Astrocyte of the cerebellum (primary cell): ENCODE measurements at regions not wholly inside any gene's neighbourhood (a gene's known extent, or its start where the extent isn't known, plus 50 kb on each side); places are given as distances from the start of the nearest gene placed in this dataset.
"Not testable (repeated sequence)": the region's sequence is repeated elsewhere in the genome, so short reads cannot be mapped to it uniquely, and the experiment has no call there.

ENCODE experiments used
- DNase-seq: peaks from one replicate; pipeline ENCODE4 v3.0.0-alpha.2; 2011; ENCODE audit warnings: low read depth
- H3K4me3 ChIP-seq: 2 replicates; pipeline ENCODE4 v1.5.1; 2011; ENCODE audit warnings: mild to moderate bottlenecking, low read depth, low read length, moderate library complexity
- in situ Hi-C: cut with HindIII; loops from 2 replicates; pipeline ENCODE4 v1.10.0; 2017; ENCODE audit warnings: low sequenced_read_pairs
- TF ChIP-seq, protein P1 (sequence below): IDR thresholded peaks from 2 replicates; pipeline ENCODE4 v1.5.1; 2012; ENCODE audit warnings: low read length, low read depth, moderate library complexity, mild to moderate bottlenecking; ENCODE audit errors: missing control alignments

DNA sequence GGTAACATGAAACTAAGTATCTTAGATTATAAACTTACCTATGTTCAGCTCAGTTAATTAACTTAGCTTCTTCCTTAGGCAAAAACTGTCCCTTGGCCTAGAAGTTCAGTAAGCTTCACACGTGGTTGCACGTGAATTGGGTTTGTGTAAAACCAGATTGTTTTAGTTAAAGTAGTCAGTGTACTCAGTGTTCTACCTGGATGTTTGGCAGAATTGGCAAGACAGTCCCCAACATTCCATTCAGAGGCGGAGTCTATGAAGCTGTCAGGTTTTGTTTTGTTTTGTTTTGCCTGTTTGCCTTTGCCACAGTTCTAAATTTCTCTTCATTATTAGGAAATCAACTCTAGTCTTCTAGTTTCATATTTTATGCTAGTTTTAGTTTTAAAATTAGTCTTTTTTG, 105.3 kb upstream of the ZEB2 start:
- in situ Hi-C loops, result no loop called here
- DNase-seq, result no peak
- no peak overlapping the region for H3K4me3 ChIP-seq
- TF ChIP-seq, protein P1, sequence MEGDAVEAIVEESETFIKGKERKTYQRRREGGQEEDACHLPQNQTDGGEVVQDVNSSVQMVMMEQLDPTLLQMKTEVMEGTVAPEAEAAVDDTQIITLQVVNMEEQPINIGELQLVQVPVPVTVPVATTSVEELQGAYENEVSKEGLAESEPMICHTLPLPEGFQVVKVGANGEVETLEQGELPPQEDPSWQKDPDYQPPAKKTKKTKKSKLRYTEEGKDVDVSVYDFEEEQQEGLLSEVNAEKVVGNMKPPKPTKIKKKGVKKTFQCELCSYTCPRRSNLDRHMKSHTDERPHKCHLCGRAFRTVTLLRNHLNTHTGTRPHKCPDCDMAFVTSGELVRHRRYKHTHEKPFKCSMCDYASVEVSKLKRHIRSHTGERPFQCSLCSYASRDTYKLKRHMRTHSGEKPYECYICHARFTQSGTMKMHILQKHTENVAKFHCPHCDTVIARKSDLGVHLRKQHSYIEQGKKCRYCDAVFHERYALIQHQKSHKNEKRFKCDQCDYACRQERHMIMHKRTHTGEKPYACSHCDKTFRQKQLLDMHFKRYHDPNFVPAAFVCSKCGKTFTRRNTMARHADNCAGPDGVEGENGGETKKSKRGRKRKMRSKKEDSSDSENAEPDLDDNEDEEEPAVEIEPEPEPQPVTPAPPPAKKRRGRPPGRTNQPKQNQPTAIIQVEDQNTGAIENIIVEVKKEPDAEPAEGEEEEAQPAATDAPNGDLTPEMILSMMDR, result no peak

DNA sequence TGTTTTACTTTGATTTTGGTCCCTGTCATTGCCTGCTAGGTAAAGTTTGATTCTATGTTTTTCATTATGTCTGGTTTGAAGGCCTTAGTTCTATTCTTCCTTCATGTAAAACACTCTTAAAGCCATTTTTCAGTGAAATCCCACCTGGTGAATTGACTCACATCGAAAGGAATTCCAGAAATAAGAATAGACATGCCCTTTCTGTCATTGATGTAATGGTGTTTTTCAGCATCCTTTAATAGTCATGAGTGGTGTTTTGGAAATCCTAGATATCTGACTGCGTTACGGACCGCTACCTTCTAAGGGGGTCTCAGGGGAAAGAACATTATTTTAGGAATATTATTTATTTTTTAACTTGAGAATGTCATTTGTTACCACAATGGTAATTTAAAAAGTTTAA, 104.5 kb upstream of the ZEB2 start:
- H3K4me3 ChIP-seq, result no peak overlapping the region
- in situ Hi-C loops, result no loop called here
- no peak for DNase-seq
- TF ChIP-seq, protein P1, result no peak

DNA sequence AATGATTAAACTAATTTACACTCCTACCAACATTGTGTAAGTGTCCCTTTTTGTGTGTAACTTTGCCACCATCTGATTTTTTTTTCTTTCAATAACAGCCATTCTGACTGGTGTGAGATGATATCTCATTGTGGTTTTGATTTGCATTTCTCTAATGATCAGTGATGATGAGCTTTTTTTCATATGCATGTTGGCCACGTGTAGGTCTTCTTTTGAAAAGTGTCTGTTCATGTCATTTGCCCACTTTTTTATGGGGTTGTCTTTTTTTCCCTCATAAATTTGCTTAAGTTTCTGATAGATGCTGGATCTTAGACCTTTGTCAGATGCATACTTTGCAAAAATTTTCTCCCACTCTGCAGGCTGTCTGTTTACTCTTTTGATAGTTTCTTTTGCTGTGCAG, 102.5 kb upstream of the ZEB2 start:
- in situ Hi-C loops, H3K4me3 ChIP-seq, DNase-seq: not testable (repeated sequence)

DNA sequence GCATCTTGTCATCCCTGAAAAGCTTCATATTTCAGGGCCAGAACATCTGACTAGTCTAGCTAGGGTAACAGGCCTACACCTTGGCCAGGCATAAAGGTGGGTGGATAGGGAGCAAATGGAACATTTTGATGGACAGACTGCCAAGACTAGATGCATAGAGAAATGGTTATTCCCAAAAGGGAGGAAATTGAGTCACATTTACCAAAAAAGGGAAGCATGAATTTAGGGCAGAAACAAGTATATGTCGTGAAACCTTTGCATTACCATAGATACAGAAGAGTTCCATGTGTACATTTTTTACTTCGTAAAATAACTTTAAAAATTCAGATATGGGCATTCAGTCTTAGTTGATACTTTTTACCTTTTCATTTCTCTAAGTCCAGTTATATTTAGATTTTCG, 101.3 kb upstream of the ZEB2 start:
- TF ChIP-seq, protein P1, result no peak
- no peak overlapping the region for H3K4me3 ChIP-seq
- DNase-seq, result no peak
- in situ Hi-C loops, result no loop called here

DNA sequence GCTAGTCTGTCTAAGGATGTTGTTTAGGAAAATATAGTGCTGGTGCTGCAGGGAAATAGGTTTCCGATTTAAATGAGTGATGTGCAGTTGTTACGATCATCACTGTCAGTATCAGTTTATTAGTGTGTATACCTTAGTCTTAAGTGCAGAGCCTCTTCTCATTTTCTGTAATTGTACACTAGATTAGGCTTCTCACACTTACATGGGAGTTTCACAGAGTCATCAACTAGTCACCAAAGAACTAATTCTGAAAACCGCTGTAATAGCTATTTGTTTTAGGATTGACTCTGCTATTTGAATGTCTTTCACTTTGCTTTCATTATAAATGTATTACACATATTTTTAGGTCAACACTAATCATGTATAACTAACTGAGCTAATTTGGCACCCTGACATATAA, 99.8 kb upstream of the ZEB2 start:
- in situ Hi-C loops, result no loop called here
- TF ChIP-seq, protein P1, result no peak
- no peak overlapping the region for H3K4me3 ChIP-seq
- DNase-seq, result no peak

DNA sequence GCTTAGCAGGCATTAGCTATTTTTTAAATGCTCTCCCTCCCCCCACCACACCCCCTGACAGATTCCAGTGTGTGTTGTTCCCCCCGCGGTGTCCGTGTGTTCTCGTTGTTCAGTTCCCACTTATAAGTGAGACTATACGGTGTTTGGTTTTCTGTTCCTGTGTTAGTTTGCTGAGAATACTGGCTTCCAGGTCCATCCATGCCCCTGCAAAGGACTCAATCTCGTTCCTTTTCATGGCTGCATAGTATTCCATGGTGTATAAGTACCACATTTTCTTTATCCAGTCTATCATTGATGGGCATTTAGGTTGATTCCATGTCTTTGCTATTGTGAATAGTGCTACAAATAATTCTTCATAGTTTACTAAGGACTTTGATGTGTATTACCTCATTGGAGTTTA, 97.3 kb upstream of the ZEB2 start:
- DNase-seq, in situ Hi-C loops, H3K4me3 ChIP-seq: not testable (repeated sequence)

DNA sequence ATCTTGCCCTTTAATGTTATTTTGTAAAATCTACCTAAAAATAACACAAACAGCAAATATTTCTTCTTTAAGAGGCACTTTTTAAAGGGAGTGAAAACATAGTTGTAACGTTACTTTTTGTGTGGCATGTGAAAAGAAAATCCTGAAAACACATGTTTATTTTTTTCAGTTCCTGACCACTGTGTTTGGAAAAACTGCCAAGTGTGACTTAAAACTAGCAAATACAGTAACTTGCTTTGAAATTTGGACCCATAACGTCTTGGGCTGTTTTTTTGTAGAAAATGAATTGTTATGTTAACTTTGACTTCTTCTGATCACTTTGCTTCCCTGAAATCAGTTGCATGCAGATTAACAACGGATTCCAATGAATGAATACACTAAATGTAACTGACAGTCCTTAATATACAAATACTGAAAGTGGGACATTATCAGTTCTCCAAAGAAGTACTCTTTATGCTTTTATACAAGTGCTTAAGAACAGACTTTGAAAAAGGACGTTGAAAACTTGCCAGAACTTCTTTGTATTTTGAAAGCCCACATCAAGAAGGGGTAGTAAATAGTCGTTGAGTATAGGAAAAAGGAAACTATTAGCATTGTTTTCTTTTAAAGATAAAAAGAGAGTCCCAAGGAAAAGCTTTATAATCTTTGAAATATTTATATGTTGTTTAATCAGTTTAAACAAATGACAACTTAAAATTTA, 96.1 kb upstream of the ZEB2 start:
- peak; percentile 19 for DNase-seq
- TF ChIP-seq, protein P1, result no peak
- no peak overlapping the region for H3K4me3 ChIP-seq
- in situ Hi-C loops, result no loop called here
